ENCODE measurements at regions not wholly inside any gene's neighbourhood (a gene's known extent, or its start where the extent isn't known, plus 50 kb on each side); places are given as distances from the start of the nearest gene placed in this dataset.
"Not testable (repeated sequence)": the region's sequence is repeated elsewhere in the genome, so short reads cannot be mapped to it uniquely, and the experiment has no call there.

- Histone ChIP-seq H3K27ac (ENCODE audit: poor library complexity, severe bottlenecking) (no peak overlapping the region), H3K9me3 (ENCODE audit: severe bottlenecking) (no peaks in the 10 kb centered on the region), H3K4me1 (ENCODE audit: insufficient read depth, poor library complexity, severe bottlenecking) (no peaks in the 10 kb centered on the region), H3K4me3 (ENCODE audit: severe bottlenecking) (no peak overlapping the region), H3K36me3 (ENCODE audit: low read depth) (no peaks in the 10 kb centered on the region), H3K27me3 (ENCODE audit: insufficient read depth, poor library complexity, severe bottlenecking) (no peaks in the 10 kb centered on the region)
- ATAC-seq (ENCODE audit: low read depth) (no peak), DNase-seq (ENCODE audit: low spot score) (no peak)
- TF ChIP-seq CTCF (IDR thresholded peaks at IDR 0.05; ENCODE audit: poor library complexity, severe bottlenecking), result no peak
These were observed 111.3 kb upstream of the TNPO1 start for GRCh38 chr5:72705178-72705577.

- H3K36me3 ChIP-seq (ENCODE audit: low read depth), result no peaks in the 10 kb centered on the region
- no peak overlapping the region for H3K4me3 ChIP-seq (ENCODE audit: severe bottlenecking)
- TF ChIP-seq CTCF (IDR thresholded peaks at IDR 0.05; ENCODE audit: poor library complexity, severe bottlenecking), result no peak
- ATAC-seq (ENCODE audit: low read depth) (no peak), DNase-seq (ENCODE audit: low spot score) (no peak)
- no peak overlapping the region for H3K27ac ChIP-seq (ENCODE audit: poor library complexity, severe bottlenecking)
- no peaks in the 10 kb centered on the region for H3K27me3 ChIP-seq (ENCODE audit: insufficient read depth, poor library complexity, severe bottlenecking)
- no peaks in the 10 kb centered on the region for H3K9me3 ChIP-seq (ENCODE audit: severe bottlenecking)
- no peaks in the 10 kb centered on the region for H3K4me1 ChIP-seq (ENCODE audit: insufficient read depth, poor library complexity, severe bottlenecking)
These were observed 112.6 kb upstream of the TNPO1 start for GRCh38 chr5:72703876-72704275.

GRCh38 chr5:72702881-72703434, 113.5 kb upstream of the TNPO1 start:
- DNase-seq (ENCODE audit: low spot score), result no peak
- TF ChIP-seq CTCF (IDR thresholded peaks at IDR 0.05; ENCODE audit: poor library complexity, severe bottlenecking), result no peak
- no peak overlapping the region for H3K4me3 ChIP-seq (ENCODE audit: severe bottlenecking)
- H3K9me3 ChIP-seq (ENCODE audit: severe bottlenecking), result no peaks in the 10 kb centered on the region
- ATAC-seq (ENCODE audit: low read depth), result no peak
- no peaks in the 10 kb centered on the region for H3K27me3 ChIP-seq (ENCODE audit: insufficient read depth, poor library complexity, severe bottlenecking)
- no peaks in the 10 kb centered on the region for H3K36me3 ChIP-seq (ENCODE audit: low read depth)
- H3K27ac ChIP-seq (ENCODE audit: poor library complexity, severe bottlenecking), result no peak overlapping the region
- H3K4me1 ChIP-seq (ENCODE audit: insufficient read depth, poor library complexity, severe bottlenecking), result no peaks in the 10 kb centered on the region

DNA sequence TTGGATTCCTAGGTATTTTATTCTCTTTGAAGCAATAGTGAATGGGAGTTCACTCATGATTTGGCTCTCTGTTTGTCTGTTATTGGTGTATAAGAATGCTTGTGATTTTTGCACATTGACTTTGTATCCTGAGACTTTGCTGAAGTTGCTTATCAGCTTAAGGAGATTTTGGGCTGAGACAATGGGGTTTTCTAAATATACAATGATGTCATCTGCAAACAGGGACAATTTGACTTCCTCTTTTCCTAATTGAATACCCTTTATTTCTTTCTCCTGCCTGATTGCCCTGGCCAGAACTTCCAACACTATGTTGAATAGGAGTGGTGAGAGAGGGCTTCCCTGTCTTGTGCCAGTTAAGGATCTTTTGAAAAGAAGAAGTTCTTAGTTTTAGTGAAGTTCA, 114.4 kb upstream of the TNPO1 start:
- ATAC-seq (ENCODE audit: low read depth), result not testable (repeated sequence)

DNA sequence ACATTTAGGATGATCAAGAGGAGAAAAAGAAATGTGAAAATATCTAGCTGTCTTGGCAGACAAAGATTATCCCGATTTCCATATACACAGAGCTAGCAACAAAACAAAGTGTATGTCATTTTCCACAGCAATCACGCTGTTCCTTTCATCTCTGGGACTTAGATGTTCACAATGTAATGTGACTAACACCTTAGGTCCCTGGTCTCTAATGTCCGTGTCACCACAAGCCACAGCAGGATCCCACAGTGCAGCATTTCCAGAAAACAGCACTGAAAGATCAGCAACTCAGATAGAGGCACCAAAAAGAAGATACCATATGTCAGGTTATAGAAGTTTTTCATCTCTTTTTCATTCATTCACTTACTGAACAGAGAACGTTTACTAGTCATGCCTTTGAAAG, 118.0 kb upstream of the TNPO1 start:
- Histone ChIP-seq H3K27ac (ENCODE audit: poor library complexity, severe bottlenecking) (no peak overlapping the region), H3K9me3 (ENCODE audit: severe bottlenecking) (no peaks in the 10 kb centered on the region), H3K27me3 (ENCODE audit: insufficient read depth, poor library complexity, severe bottlenecking) (no peaks in the 10 kb centered on the region), H3K4me1 (ENCODE audit: insufficient read depth, poor library complexity, severe bottlenecking) (no peaks in the 10 kb centered on the region), H3K4me3 (ENCODE audit: severe bottlenecking) (no peak overlapping the region), H3K36me3 (ENCODE audit: low read depth) (no peaks in the 10 kb centered on the region)
- TF ChIP-seq CTCF (IDR thresholded peaks at IDR 0.05; ENCODE audit: poor library complexity, severe bottlenecking), result no peak
- DNase-seq (ENCODE audit: low spot score) (no peak), ATAC-seq (ENCODE audit: low read depth) (no peak)

More for the DNA sequence above, 114.4 kb upstream of the TNPO1 start:
- H3K27me3 ChIP-seq (ENCODE audit: insufficient read depth, poor library complexity, severe bottlenecking); H3K36me3 ChIP-seq (ENCODE audit: low read depth); H3K9me3 ChIP-seq (ENCODE audit: severe bottlenecking); H3K27ac ChIP-seq (ENCODE audit: poor library complexity, severe bottlenecking); H3K4me1 ChIP-seq (ENCODE audit: insufficient read depth, poor library complexity, severe bottlenecking); H3K4me3 ChIP-seq (ENCODE audit: severe bottlenecking); DNase-seq (ENCODE audit: low spot score): not testable (repeated sequence)

Data from RWPE2 (cell line).